ENCODE measurements at regions not wholly inside any gene's neighbourhood (a gene's known extent, or its start where the extent isn't known, plus 50 kb on each side); places are given as distances from the start of the nearest gene placed in this dataset.

DNA sequence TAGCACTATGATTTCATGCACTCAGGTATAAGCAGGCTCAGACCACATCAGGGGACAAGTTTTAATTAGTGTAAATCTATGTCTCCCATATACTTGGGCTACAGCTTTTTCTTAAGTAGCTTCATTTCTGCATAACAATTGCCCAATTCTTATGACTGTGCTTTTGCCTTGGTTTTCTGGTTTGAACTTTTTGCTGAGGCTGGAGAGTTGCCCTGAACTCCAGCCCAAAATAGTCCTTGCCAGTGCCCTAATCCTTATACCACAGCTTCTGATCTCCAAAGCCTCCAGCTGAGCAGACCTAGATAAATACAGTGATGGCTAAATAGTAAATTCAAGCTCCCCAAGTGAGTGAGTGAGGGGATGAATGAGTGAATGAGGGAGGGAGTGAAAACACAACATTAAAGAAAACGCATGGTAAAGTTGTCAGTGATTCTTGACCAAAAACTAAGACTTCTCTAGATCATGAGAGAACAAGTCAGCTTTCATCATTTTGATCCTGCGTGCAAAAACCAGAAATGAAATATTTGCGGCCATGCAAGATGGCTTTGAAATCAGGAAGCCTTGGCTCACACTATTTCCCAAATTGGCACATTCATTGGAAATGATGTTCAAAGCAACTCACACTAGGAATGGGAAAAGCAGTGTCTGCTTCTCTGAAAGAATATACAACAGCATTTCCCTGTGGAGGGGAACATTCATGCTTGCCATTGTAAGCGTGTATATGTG is 437.1 kb upstream of the CTSO start:
- Mint-ChIP-seq H3K27ac (no peak overlapping the region), H3K27me3 (no peaks in the 10 kb centered on the region), H3K4me1 (no peaks in the 10 kb centered on the region), H3K4me3 (no peak overlapping the region), H3K9me3 (ENCODE audit: insufficient read depth) (no peaks in the 10 kb centered on the region)
- H3K27me3 ChIP-seq (replicated peaks in 1 of 4; ENCODE audit: control extremely low read depth in 1 of 4, control insufficient read depth in 3 of 4, insufficient read depth in 4 of 4, low read length in 3 of 4): no peaks in the 10 kb centered on the region
- no peaks in the 10 kb centered on the region for H4K20me1 ChIP-seq (ENCODE audit: control insufficient read depth, insufficient read depth, low read length, poor library complexity, severe bottlenecking)
- H3K4me2 ChIP-seq (replicated peaks; ENCODE audit: low read depth, low read length, poor library complexity, severe bottlenecking): no peak overlapping the region
- no peak overlapping the region for H3K27ac ChIP-seq (ENCODE audit: low read length in 2 of 2)
- intact Hi-C loops (cut with micrococcal nuclease): no loop called here
- no peaks in the 10 kb centered on the region for H3K79me2 ChIP-seq (ENCODE audit: control insufficient read depth, insufficient read depth, low read length)
- ATAC-seq (ENCODE audit: low read depth): no peak
- H3K4me3 ChIP-seq (ENCODE audit: control extremely low read depth in 1 of 5, extremely low read depth in 1 of 5, insufficient read depth in 1 of 5, low read depth in 2 of 5, low read length in 4 of 5): no peak overlapping the region
- 97% methylated on average over 3 of the region's 4 CpGs for WGBS (ENCODE audit: insufficient coverage)
- TF ChIP-seq, protein P1, sequence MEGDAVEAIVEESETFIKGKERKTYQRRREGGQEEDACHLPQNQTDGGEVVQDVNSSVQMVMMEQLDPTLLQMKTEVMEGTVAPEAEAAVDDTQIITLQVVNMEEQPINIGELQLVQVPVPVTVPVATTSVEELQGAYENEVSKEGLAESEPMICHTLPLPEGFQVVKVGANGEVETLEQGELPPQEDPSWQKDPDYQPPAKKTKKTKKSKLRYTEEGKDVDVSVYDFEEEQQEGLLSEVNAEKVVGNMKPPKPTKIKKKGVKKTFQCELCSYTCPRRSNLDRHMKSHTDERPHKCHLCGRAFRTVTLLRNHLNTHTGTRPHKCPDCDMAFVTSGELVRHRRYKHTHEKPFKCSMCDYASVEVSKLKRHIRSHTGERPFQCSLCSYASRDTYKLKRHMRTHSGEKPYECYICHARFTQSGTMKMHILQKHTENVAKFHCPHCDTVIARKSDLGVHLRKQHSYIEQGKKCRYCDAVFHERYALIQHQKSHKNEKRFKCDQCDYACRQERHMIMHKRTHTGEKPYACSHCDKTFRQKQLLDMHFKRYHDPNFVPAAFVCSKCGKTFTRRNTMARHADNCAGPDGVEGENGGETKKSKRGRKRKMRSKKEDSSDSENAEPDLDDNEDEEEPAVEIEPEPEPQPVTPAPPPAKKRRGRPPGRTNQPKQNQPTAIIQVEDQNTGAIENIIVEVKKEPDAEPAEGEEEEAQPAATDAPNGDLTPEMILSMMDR (IDR thresholded peaks at IDR 0.05): no peak
- TF ChIP-seq EZH2 (IDR thresholded peaks at IDR 0.05; ENCODE audit: borderline replicate concordance, insufficient read depth, low read depth, low read length, poor library complexity, severe bottlenecking): no peak
- H3K9ac ChIP-seq (ENCODE audit: low read length): no peak overlapping the region
- CTCF ChIA-PET: no interaction called here
- DNase-seq: no peak
- no peaks in the 10 kb centered on the region for H3K9me3 ChIP-seq (ENCODE audit: control extremely low read depth in 1 of 3, control insufficient read depth in 2 of 3, insufficient read depth in 1 of 3, low read length in 2 of 3)
- no peaks in the 10 kb centered on the region for H3K4me1 ChIP-seq (ENCODE audit: control insufficient read depth in 2 of 2, insufficient read depth in 2 of 2, low read length in 2 of 2)
- POLR2A ChIA-PET: no interaction called here
- no peak overlapping the region for H2AFZ ChIP-seq (ENCODE audit: insufficient read depth, low read depth, low read length, poor library complexity, severe bottlenecking)
- no peaks in the 10 kb centered on the region for H3K36me3 ChIP-seq (replicated peaks in 1 of 2; ENCODE audit: control extremely low read depth in 1 of 2, control insufficient read depth in 1 of 2, extremely low read depth in 1 of 2, insufficient read depth in 2 of 2, low read length in 1 of 2)

- no peak overlapping the region for H3K27ac Mint-ChIP-seq
- Histone ChIP-seq H3K4me1 (ENCODE audit: control insufficient read depth in 2 of 2, insufficient read depth in 2 of 2, low read length in 2 of 2) (no peaks in the 10 kb centered on the region), H3K4me2 (replicated peaks; ENCODE audit: low read depth, low read length, poor library complexity, severe bottlenecking) (no peak overlapping the region), H4K20me1 (ENCODE audit: control insufficient read depth, insufficient read depth, low read length, poor library complexity, severe bottlenecking) (no peaks in the 10 kb centered on the region), H3K9me3 (ENCODE audit: control extremely low read depth in 1 of 3, control insufficient read depth in 2 of 3, insufficient read depth in 1 of 3, low read length in 2 of 3) (no peaks in the 10 kb centered on the region), H3K27me3 (replicated peaks in 1 of 4; ENCODE audit: control extremely low read depth in 1 of 4, control insufficient read depth in 3 of 4, insufficient read depth in 4 of 4, low read length in 3 of 4) (no peaks in the 10 kb centered on the region), H2AFZ (ENCODE audit: insufficient read depth, low read depth, low read length, poor library complexity, severe bottlenecking) (no peak overlapping the region), H3K36me3 (replicated peaks in 1 of 2; ENCODE audit: control extremely low read depth in 1 of 2, control insufficient read depth in 1 of 2, extremely low read depth in 1 of 2, insufficient read depth in 2 of 2, low read length in 1 of 2) (no peaks in the 10 kb centered on the region), H3K9ac (ENCODE audit: low read length) (no peak overlapping the region), H3K27ac (ENCODE audit: low read length in 2 of 2) (no peak overlapping the region), H3K79me2 (ENCODE audit: control insufficient read depth, insufficient read depth, low read length) (no peaks in the 10 kb centered on the region), H3K4me3 (ENCODE audit: control extremely low read depth in 1 of 5, extremely low read depth in 1 of 5, insufficient read depth in 1 of 5, low read depth in 2 of 5, low read length in 4 of 5) (no peak overlapping the region)
- no peaks in the 10 kb centered on the region for H3K9me3 Mint-ChIP-seq (ENCODE audit: insufficient read depth)
- ATAC-seq (ENCODE audit: low read depth) (no peak), DNase-seq (no peak)
- H3K4me1 Mint-ChIP-seq: no peaks in the 10 kb centered on the region
- TF ChIP-seq, protein P1 (IDR thresholded peaks at IDR 0.05): no peak
- TF ChIP-seq EZH2 (IDR thresholded peaks at IDR 0.05; ENCODE audit: borderline replicate concordance, insufficient read depth, low read depth, low read length, poor library complexity, severe bottlenecking): no peak
- ChIA-PET POLR2A (no interaction called here), CTCF (no interaction called here)
- H3K4me3 Mint-ChIP-seq: no peak overlapping the region
- intact Hi-C loops (cut with micrococcal nuclease): no loop called here
- H3K27me3 Mint-ChIP-seq: no peaks in the 10 kb centered on the region
- WGBS (ENCODE audit: insufficient coverage): no CpG with 5 or more reads among the region's 3 CpGs
Observed at GRCh38 chr4:156388826-156389225, 435.2 kb upstream of the CTSO start.

Data from B cell (primary cell).